ENCODE measurements at regions not wholly inside any gene's neighbourhood (a gene's known extent, or its start where the extent isn't known, plus 50 kb on each side); places are given as distances from the start of the nearest gene placed in this dataset.
A peak's percentile ranks its signal among the peaks of the same experiment; 100 is the strongest.
"Not testable (repeated sequence)": the region's sequence is repeated elsewhere in the genome, so short reads cannot be mapped to it uniquely, and the experiment has no call there.

- no peak for DNase-seq
Measured at GRCh38 chr12:73225371-73225937, 953.3 kb downstream of the TRHDE start.

GRCh38 chr12:73225941-73226340 is 953.8 kb downstream of the TRHDE start:
- no peak for DNase-seq

GRCh38 chr12:73226593-73226992 is 954.4 kb downstream of the TRHDE start:
- DNase-seq, result no peak

GRCh38 chr12:73228828-73229227 is 956.7 kb downstream of the TRHDE start:
- DNase-seq, result not testable (repeated sequence)

GRCh38 chr12:73235387-73235786 is 963.2 kb downstream of the TRHDE start:
- no peak for DNase-seq

- DNase-seq, result no peak
Measured at GRCh38 chr12:73240110-73240509, 967.9 kb downstream of the TRHDE start.

- DNase-seq, result no peak
Measured at GRCh38 chr12:73262788-73263381, 990.7 kb downstream of the TRHDE start.

- DNase-seq, result no peak
Measured at GRCh38 chr12:73266206-73266605, 994.0 kb downstream of the TRHDE start.

GRCh38 chr12:73274976-73275375 is 1002.8 kb downstream of the TRHDE start:
- peak; percentile 10 for DNase-seq

GRCh38 chr12:73277971-73278370 is 1005.8 kb downstream of the TRHDE start:
- DNase-seq, result no peak

- no peak for DNase-seq
Measured at GRCh38 chr12:73301530-73301929, 1029.4 kb downstream of the TRHDE start.

- no peak for DNase-seq
Measured at GRCh38 chr12:73307260-73307659, 1035.1 kb downstream of the TRHDE start.

GRCh38 chr12:73308079-73308478 is 1035.9 kb downstream of the TRHDE start:
- no peak for DNase-seq

GRCh38 chr12:73308747-73309146 is 1036.6 kb downstream of the TRHDE start:
- DNase-seq, result no peak

GRCh38 chr12:73321319-73321718 is 1049.1 kb downstream of the TRHDE start:
- no peak for DNase-seq

- DNase-seq, result no peak
Measured at GRCh38 chr12:73321776-73322175, 1049.6 kb downstream of the TRHDE start.

GRCh38 chr12:73330584-73331351 is 1058.6 kb downstream of the TRHDE start:
- no peak for DNase-seq

GRCh38 chr12:73341559-73342247 is 1069.5 kb downstream of the TRHDE start:
- no peak for DNase-seq

GRCh38 chr12:73342733-73343132 is 1070.6 kb downstream of the TRHDE start:
- DNase-seq, result no peak

- no peak for DNase-seq
Measured at GRCh38 chr12:73352826-73353225, 1080.7 kb downstream of the TRHDE start.

GRCh38 chr12:73361156-73361863 is 1089.1 kb downstream of the TRHDE start:
- no peak for DNase-seq

GRCh38 chr12:73361864-73362230 is 1089.7 kb downstream of the TRHDE start:
- no peak for DNase-seq

GRCh38 chr12:73362666-73363065 is 1090.5 kb downstream of the TRHDE start:
- DNase-seq, result no peak
